Fibroblast of lung (primary cell): ENCODE measurements at regions not wholly inside any gene's neighbourhood (a gene's known extent, or its start where the extent isn't known, plus 50 kb on each side); places are given as distances from the start of the nearest gene placed in this dataset.

Experiments
- DNase-seq, 2 donors: peaks; one replicate each; pipeline versions ENCODE4 v3.0.0 to v3.0.0-alpha.2; 2010; ENCODE audit warnings: low read depth in 2 of 2
- H2AFZ ChIP-seq: 2 replicates; pipeline ENCODE4 v1.5.1; 2012; ENCODE audit warnings: low read length, control low read depth, inconsistent platforms
- H3K27ac ChIP-seq: 2 replicates; pipeline ENCODE4 v1.5.1; 2011; ENCODE audit warnings: low read length, control low read depth; ENCODE audit not compliant: insufficient read depth
- H3K27me3 ChIP-seq: 2 replicates; pipeline ENCODE4 v1.5.1; 2011; ENCODE audit warnings: mild to moderate bottlenecking, low read length; ENCODE audit not compliant: control insufficient read depth, insufficient read depth
- H3K36me3 ChIP-seq: 2 replicates; pipeline ENCODE4 v1.5.1; 2011; ENCODE audit warnings: low read length; ENCODE audit not compliant: control insufficient read depth, insufficient read depth
- H3K4me1 ChIP-seq: 2 replicates; pipeline ENCODE4 v1.5.1; 2011; ENCODE audit warnings: low read length; ENCODE audit not compliant: control insufficient read depth, insufficient read depth; ENCODE audit errors: extremely low read depth
- H3K4me2 ChIP-seq: 2 replicates; pipeline ENCODE4 v1.5.1; 2011; ENCODE audit warnings: low read length, control low read depth; ENCODE audit not compliant: insufficient read depth; ENCODE audit errors: extremely low read depth
- H3K4me3 ChIP-seq, 4 experiments: fragments of 200-600 bp in 1 of 4; sonication (generic) in 1 of 4; replicated peaks in 1 of 4; 2 replicates each; pipeline ENCODE4 v1.5.1; 2011 to 2016; ENCODE audit warnings: low read length in 4 of 4, low read depth in 3 of 4, mild to moderate bottlenecking in 3 of 4, control low read depth in 2 of 4, inconsistent platforms in 1 of 4, mixed read lengths in 1 of 4; ENCODE audit not compliant: insufficient read depth in 1 of 4; ENCODE audit errors: control extremely low read depth in 1 of 4
- H3K79me2 ChIP-seq: 2 replicates; pipeline ENCODE4 v1.5.1; 2012; ENCODE audit warnings: mild to moderate bottlenecking, low read length, inconsistent platforms; ENCODE audit not compliant: control insufficient read depth, insufficient read depth
- H3K9ac ChIP-seq: 2 replicates; pipeline ENCODE4 v1.5.1; 2011; ENCODE audit warnings: mild to moderate bottlenecking, low read length, control low read depth; ENCODE audit not compliant: insufficient read depth
- H3K9me3 ChIP-seq: 2 replicates; pipeline ENCODE4 v1.5.1; 2012; ENCODE audit warnings: low read depth, low read length; ENCODE audit not compliant: control insufficient read depth, insufficient read depth
- H4K20me1 ChIP-seq: 2 replicates; pipeline ENCODE4 v1.5.1; 2011; ENCODE audit warnings: low read length; ENCODE audit not compliant: control insufficient read depth, insufficient read depth; ENCODE audit errors: extremely low read depth
- CTCF ChIP-seq, 2 donors: IDR thresholded peaks in 1 of 2; conservative IDR thresholded peaks in 1 of 2; 1 replicate in 1 of 2; 2 replicates in 1 of 2; pipeline ENCODE4 v1.5.1; 2011 to 2012; ENCODE audit warnings: low read length in 2 of 2, control low read depth in 1 of 2, inconsistent platforms in 1 of 2, low read depth in 1 of 2, mild to moderate bottlenecking in 1 of 2
- EZH2 ChIP-seq: IDR thresholded peaks from 2 replicates; pipeline ENCODE4 v1.5.1; 2012; ENCODE audit warnings: low read length, control low read depth, mild to moderate bottlenecking; ENCODE audit errors: missing control alignments

GRCh38 chr17:70609566-70609965, 440.2 kb downstream of the KCNJ2 start:
- no peak for TF ChIP-seq EZH2
- TF ChIP-seq CTCF (conservative IDR thresholded peaks at IDR 0.05 in 1 of 2, IDR thresholded peaks at IDR 0.05 in 1 of 2; ENCODE audit: low read depth in 1 of 2, low read length in 2 of 2) = no peak
- H2AFZ ChIP-seq = no peak overlapping the region
- H4K20me1 ChIP-seq = no peaks in the 10 kb centered on the region
- no peak for DNase-seq
- H3K36me3 ChIP-seq = no peaks in the 10 kb centered on the region
- no peak overlapping the region for H3K4me2 ChIP-seq
- H3K9ac ChIP-seq = no peak overlapping the region
- no peaks in the 10 kb centered on the region for H3K27me3 ChIP-seq
- H3K79me2 ChIP-seq = no peaks in the 10 kb centered on the region
- H3K27ac ChIP-seq = no peak overlapping the region
- no peaks in the 10 kb centered on the region for H3K9me3 ChIP-seq
- no peaks in the 10 kb centered on the region for H3K4me1 ChIP-seq
- no peak overlapping the region for H3K4me3 ChIP-seq

GRCh38 chr17:70610161-70610560, 440.8 kb downstream of the KCNJ2 start:
- no peaks in the 10 kb centered on the region for H3K79me2 ChIP-seq
- no peaks in the 10 kb centered on the region for H3K9me3 ChIP-seq
- no peak overlapping the region for H3K4me2 ChIP-seq
- DNase-seq = no peak
- H3K27me3 ChIP-seq = no peaks in the 10 kb centered on the region
- no peaks in the 10 kb centered on the region for H3K36me3 ChIP-seq
- H3K9ac ChIP-seq = no peak overlapping the region
- TF ChIP-seq EZH2 = no peak
- TF ChIP-seq CTCF (conservative IDR thresholded peaks at IDR 0.05 in 1 of 2, IDR thresholded peaks at IDR 0.05 in 1 of 2; ENCODE audit: low read depth in 1 of 2, low read length in 2 of 2) = no peak
- H3K4me1 ChIP-seq = no peaks in the 10 kb centered on the region
- no peak overlapping the region for H3K27ac ChIP-seq
- H4K20me1 ChIP-seq = no peaks in the 10 kb centered on the region
- H3K4me3 ChIP-seq = no peak overlapping the region
- H2AFZ ChIP-seq = no peak overlapping the region

GRCh38 chr17:70613681-70614080, 444.3 kb downstream of the KCNJ2 start:
- no peak for TF ChIP-seq EZH2
- TF ChIP-seq CTCF (conservative IDR thresholded peaks at IDR 0.05 in 1 of 2, IDR thresholded peaks at IDR 0.05 in 1 of 2; ENCODE audit: low read depth in 1 of 2, low read length in 2 of 2) = no peak
- Histone ChIP-seq H3K27ac (no peak overlapping the region), H4K20me1 (no peaks in the 10 kb centered on the region), H3K9ac (no peak overlapping the region), H3K4me2 (no peak overlapping the region), H3K27me3 (no peaks in the 10 kb centered on the region), H3K79me2 (no peaks in the 10 kb centered on the region), H2AFZ (no peak overlapping the region), H3K4me3 (no peak overlapping the region), H3K4me1 (no peaks in the 10 kb centered on the region), H3K36me3 (no peaks in the 10 kb centered on the region), H3K9me3 (no peaks in the 10 kb centered on the region)
- no peak for DNase-seq
